ENCODE measurements at regions not wholly inside any gene's neighbourhood (a gene's known extent, or its start where the extent isn't known, plus 50 kb on each side); places are given as distances from the start of the nearest gene placed in this dataset.
"Not testable (repeated sequence)": the region's sequence is repeated elsewhere in the genome, so short reads cannot be mapped to it uniquely, and the experiment has no call there.

DNA sequence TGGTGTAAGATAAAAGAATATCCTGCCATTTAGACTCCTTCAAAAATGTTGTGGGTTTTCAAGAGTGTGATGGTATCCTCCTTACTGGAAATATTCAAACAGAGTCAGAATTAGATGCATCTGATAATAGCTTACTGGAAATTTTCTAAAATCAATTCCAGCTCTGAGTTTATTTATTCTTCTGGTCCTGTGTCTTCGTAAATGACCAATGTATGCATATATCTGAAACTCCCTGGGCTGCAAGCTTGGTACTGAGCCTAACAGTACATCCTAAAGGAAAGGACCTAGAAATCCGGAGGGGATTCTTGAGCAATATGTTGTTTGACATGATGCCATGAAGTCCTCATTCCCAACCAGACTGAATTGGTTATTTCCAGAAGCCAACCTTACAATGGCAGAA lies 130.4 kb downstream of the KCNE4 start:
- no peak for DNase-seq

DNA sequence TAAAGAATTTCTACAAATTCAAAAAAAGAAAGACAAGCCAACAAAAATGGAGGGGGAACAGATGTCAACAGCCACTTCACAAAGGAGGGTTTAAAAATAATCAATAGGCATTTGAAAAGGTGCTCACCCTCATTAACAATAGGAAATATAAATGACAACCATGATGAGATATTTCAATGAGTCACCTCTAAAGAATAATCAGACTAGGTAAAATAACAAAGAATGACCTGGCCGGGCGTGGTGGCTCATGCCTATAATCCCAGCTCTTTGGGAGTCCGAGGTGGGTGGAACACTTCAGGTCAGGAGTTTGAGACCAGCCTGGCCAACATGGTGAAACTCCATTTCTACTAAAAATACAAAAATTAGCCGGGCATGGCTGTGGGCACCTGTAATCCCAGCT lies 133.6 kb downstream of the KCNE4 start:
- no peak for DNase-seq

DNA sequence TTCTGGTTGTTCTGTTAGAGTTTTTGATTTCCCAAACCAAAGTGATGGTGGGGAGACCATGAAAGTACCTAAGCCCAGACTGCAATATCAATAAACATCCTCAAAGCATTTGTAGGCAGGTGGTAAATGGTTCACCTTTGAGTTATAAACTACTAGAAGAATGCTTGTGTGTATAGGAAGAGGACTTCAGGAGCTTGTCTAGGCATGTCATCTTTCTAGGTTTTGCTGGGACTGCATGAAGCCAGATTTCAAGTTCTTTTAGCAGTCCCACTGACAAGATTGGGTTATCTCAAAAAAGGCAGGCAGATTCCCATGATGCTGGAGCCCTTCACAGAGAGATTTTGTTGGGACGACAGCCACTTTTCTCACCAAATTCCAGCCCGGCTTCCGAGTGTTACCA lies 135.3 kb downstream of the KCNE4 start:
- DNase-seq: no peak

DNA sequence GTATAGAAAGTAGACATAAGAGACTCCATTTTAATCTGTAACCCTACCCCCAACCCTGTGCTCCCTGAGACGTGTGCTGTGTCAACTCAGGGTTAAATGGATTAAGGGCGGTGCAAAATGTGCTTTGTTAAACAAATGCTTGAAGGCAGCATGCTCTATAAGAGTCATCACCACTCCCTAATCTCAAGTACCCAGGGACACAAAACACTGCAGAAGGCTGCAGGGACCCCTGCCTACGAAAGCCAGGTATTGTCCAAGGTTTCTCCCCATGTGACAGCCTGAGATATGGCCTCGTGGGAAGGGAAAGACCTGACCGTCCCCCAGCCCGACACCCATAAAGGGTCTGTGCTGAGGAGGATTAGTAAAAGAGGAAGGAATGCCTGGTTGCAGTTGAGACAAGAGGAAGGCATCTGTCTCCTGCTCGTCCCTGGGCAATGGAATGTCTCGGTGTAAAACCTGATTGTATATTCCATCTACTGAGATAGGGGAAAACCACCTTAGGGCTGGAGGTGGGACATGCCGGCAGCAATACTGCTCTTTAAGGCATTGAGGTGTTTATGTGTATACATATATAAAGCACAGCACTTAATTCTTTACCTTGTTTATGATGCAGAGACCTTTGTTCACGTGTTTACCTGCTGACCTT lies 138.7 kb downstream of the KCNE4 start:
- not testable (repeated sequence) for DNase-seq

DNA sequence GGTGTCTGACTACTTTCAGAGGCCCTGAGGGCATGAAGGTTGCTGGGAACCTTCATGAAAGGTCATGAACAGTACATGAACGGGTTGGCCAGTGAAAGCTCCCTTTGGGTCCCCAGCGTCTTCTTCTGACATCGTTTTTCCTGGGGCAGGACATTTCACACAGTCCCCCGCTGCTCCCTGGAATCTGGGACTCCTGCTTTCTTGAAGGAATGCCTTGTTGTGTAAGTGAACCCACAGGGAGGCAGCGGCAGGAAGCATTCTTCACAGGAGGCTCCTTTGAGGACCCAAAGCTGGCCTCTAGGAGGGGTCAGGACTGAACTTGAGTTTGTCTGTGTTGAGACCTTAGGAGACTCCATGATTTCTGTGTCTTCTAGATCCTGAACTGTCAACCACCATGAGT lies 144.3 kb downstream of the KCNE4 start:
- DNase-seq: no peak

DNA sequence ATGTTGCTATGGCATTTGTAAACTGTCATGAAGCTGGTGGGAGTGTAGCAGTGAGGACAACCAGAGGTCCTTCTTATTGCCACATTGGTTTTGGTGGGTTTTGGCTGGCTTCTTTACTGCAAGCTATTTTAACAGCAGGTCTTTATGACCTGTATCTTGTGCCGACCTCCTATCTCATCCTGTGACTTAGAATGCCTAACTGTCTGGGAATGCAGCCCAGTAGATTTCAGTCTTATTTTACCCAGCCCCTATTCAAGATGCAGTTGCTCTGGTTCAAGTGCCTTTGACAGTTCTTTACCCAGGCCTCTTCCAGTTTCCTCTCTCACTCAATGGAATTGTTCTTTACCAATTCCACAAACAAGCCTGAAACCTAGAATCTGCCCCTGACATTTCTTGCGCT lies 145.1 kb downstream of the KCNE4 start:
- DNase-seq: no peak

DNA sequence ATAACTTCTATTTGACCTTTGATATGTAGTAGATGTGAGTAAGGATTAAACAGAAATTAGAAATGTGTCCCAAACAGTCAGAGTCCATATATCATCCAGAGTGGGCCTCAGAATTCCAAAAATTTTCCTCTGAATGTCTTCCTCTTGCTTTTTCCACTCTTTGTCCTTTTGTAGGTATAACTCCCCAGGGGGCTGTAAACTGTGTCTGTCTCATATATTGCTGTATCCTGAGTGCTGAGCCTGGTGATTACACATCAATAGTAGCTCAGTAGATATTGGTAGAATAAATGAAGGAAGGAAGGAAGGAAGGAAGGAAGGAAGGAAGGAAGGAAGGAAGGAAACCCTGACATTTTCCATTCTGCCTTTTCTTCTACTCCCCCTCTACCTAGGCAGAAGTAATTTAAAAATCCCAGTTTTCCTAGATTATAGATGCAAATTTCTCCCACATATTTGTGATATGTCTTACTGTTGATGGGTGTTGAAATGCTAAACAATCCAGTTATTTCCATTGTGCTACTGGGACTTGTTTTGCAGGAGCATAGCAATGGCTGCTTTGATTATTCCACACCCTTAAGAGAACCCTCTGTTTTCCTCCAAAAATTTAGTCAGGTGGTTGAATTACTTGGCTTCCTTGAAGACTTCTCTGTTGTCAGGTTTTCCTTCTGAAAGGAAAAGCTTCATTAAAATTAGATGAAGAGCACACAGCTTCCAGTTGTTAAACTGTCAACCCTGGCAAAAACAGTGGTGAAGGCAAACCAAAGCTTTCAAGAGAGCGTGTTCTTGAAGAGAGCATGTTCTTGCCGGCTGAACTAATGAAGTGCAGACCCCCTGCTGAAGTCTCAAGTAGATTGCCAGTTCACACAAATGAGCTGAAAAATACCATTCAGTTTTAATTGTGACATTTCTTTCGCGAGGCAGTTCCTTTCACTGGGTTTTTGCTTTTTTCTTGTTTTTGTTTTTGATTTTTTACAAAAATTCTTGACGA lies 147.8 kb downstream of the KCNE4 start:
- DNase-seq: no peak

DNA sequence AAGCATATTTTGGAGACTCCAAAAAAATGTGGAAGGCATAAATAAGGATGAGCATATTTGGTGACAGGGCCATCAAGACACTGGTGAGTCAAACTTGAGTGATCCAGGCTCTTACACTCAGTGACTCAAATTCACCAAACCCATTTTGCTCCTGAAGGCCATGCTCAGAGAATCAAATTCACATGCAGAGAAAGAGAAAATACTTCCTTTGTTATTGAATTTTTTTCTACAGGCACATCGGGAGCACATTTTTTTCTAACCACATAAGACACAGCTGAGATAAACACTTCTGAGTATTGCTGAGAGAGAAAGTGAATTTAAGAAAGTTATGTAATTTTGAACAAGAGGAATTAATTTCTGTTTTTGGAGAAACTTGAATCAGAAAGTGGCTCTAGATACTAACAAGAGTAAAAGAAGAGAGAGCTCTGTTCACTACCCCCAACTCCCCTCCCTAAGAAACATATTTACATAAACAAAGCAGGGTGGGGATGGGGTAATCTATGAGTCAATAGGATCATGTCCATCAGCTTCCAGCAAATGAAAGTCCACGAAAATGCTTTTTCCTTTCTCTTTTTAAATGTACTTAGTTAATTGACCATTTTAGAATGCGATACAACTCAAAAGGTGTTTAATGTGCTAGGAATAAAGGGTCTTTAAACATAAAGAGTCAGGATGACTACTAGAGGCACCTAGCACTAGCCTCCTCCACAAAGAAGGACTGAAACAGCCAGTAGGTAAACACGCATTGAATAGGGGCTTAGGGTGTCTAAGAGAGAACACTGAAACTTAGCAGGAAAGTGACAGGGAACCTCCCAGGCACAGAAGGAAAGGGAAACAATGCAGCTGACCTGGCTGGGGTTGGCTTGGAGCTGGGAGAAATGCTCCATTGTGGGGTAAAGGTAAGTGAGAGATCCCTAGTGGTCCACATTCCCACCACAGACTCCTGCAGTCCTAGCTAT lies 152.3 kb downstream of the KCNE4 start:
- no peak for DNase-seq

DNA sequence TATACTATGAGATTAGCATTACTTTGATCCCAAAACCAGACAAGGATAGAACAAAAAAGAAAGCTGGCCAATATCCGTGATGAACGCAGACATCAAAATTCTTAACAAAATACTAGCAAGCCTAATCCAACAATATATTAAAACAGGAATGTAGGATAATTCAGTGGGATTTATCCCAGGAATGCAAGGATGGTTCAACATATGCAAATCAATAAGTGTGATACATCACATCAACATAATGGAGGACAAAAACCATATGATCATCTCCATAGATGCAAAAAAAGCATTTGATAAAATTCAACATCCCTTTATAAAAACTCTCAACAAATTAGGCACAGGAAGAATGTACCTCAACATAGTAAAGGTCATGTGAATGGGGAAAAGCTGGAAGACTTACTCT lies 158.5 kb downstream of the KCNE4 start:
- DNase-seq: no peak

DNA sequence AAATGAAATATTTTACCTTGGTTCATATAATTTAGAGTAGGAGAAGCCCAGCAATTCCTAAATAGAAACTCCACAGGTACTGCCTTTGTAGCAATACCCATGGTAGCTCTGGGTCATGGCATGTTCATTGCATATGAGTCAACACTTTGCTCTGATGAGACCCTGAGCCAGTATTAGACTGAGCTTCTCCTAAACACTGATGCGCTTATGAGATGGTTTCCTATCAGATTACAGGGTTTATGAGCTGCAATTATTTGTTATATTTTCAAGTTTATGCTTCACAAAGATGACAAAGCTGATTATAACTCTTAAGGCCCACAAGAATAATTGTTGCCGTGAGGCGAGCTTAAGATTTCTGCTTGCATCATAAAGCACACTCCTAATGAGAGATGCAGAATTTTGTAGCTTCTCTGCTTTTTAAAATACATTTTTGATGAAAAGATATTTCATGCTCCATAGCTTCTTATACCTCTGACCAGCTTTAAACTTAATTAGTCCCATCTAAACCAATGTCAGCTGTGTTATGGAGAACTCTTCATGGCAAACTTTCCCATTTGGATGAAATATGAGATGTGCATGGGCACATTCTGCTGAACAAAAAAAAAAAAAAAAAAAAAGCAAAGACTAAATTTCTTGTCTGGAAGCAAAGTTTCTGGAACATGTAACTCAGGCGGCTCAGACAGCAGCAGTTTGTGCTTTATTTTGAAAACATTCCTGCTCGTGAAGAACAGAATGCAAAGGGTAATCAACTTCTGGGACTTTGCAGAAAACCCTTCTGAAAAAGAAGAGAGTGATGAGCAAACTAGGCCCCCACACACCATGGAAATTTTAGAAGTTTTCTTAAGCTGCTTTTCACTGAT lies 162.6 kb downstream of the KCNE4 start:
- no peak for DNase-seq

DNA sequence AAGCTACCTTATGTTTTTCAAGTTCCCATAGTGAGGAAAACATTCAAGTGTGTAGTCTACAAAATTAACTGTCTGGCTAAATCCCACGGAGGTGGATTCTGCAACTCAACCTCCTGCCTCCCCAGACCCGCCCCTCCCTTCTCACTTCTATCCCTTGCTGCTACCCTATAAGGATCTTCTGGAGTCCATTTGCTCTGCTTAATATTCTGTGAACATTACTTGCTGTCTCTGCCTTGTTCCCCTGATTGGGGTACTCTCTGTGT lies 163.2 kb downstream of the KCNE4 start:
- no peak for DNase-seq

DNA sequence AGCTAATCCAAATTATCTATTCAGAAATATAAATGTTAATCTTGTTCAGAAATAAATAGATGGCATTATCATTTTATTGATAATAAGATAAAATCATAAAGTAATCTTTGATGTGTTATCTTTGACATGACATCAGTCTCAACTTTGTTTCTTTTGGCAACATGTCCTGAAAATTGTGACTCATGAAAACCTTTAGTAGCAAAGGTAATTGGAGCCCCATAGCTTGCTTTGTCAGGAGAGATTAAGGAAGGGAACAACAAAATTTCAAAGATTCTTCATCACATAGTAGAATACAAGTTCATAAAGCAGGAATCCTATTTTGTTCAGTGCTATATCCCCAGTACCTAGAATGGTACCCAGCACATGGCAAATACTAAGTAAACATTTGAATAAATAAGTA lies 165.4 kb downstream of the KCNE4 start:
- DNase-seq: no peak

DNA sequence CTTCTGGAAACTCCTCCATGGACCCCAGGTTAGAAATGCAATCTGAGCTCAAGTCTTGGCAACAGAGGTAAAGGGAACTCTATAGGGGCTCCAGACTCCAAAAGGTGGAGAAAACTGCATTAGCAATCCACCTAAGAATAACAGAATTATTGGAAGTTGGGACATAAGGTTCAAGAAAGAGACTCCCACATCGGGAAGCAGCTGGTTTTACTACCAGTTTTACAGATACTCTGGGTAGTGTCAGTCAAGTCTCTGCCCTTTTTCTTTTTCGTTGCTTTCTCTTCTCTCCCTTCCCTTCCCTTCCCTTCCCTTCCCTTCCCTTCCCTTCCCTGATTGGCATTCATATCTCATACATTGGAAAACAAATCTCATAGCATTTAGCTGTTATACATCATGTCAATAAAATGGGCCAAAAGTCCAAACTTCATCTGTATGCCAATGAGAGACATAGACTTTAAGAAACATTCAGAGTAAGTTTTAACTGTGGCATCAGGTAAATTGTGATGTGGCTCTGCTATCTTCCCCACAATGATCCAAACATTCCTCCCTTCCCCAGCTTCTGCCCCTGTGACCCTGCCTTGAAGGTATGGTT lies 166.7 kb downstream of the KCNE4 start:
- no peak for DNase-seq

DNA sequence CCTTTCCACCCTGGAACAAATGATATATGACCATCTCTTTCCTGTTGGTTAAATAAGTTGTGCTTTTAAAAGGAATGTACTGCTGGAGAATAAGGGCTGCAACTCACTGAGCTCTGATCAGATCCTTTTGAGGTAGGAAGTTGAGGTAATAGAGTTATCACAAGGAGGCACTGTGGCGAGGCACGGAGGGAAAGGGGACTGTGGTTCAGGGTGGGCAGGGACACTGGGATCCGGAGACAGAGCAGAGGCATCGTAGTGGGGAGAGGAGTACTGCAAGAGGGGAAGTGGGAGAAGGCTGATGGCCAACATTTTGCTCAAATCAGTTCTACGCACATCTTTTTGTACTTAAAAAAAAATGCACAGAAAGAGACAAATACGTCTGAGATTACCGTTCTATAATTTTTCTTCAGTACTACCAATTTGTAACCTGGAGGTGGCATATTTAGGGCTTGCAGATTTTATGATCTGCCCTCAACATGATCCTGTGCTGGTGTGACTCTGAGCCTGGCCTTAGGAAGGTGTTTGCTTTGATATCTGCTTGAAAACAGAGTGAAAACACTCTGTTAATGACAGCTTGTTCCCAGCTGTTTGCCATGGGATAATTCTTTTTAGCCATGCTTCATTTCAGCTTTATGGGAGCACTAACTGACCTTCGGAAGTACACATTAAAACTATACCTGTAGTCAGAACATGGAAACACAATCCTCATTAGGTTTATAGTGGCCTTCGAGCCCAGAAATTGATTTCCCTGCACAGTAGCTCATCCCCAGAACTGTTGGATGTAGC lies 168.1 kb downstream of the KCNE4 start:
- no peak for DNase-seq

DNA sequence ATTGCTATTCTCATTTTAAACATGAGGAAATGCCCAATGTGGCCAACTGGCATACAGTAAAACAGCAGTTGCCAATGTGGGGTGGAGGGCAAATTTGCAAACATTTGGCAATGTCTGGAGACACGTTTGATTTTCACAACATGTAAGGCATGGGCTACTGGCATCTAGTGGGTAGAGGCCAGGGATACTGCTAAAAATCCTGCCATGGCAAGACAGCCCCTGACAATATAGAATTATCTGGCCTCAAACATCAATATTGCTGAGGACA lies 168.6 kb downstream of the KCNE4 start:
- DNase-seq: no peak

DNA sequence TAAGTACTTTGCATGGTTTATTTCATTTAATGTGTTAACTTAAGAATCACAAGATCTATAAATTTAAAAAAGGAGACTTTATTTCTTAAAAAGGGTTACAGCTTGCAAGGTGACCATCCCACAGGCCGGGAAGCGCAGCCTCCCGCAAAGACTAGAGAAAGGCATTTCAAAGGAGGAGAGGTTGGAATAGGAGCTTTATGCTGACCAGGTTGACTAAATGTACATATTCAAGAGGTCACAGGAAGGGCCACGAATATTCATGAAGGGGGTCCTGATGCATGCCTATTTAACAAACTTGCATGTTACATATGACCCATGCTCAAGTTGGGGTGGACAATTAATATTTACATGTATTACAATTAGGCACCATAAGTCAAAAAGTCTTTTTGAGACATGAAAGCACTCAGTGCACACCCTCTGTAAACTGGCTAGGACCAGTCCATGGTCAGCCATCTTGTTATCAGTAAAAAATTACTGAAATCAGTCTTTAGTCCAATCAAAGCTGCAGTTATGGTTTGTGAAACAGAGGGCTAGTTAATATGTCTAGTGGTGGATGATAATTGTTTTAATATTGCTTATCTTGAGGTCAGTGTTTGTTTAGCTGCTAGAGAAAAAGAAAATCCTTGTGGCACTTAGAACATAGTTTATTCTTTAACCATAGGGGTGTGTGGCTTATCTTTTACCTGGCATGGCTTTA lies 169.3 kb downstream of the KCNE4 start:
- no peak for DNase-seq

DNA sequence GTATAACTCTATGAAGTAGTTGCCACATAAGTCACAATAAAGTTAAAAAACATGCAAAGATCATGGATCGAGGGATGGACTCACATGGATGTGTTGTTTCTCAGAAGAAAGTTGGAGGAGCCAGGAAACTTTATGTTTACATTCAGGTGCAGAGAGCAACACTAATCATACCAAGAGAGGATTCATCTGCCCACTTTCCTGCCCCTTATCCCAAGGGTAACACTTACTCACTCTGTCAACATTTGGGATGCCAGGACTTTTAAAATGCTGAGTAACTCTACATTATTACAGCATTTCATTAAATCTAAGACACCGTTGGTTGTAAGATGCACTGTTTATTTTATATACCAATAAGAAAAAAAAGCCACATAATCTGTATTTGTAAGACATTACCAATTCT lies 170.4 kb downstream of the KCNE4 start:
- no peak for DNase-seq

DNA sequence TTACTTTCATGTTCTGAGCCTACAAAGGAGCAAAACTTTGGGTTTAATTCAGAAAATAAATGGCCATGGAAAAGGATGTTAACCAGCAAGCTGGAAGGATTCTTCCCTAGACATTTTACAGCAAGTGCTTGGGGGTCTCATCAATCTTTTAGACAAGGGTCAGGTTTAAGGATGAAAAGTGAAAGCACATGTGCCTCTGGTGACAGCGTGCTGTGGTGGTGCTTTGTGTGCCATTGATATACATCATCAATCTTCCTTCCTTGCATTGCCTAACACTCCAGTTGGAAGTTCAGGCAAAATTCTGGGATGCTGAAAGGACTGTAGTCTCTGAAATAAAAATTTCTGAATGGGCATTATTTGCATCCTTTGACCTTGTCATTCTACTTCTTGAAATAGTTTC lies 171.2 kb downstream of the KCNE4 start:
- DNase-seq: no peak

DNA sequence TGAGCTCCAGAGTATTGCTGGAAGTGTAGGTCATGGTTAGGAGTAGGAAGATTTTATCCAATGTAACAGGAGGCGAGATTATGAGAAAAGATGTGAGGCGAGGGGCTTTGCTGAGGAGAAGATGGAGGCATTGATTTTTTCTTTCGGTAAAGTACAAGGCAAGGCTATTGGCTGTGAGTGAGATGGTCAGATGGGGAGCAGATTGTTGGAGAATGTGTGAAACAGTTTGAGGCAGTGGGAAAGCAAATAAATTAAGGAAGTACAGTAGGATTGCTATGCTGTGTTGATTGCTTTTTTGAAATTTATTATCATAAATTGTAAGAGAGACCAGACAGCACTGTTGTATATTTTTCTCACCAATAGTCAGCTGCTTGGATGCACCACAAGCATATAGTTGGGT lies 173.3 kb downstream of the KCNE4 start:
- DNase-seq: no peak

DNA sequence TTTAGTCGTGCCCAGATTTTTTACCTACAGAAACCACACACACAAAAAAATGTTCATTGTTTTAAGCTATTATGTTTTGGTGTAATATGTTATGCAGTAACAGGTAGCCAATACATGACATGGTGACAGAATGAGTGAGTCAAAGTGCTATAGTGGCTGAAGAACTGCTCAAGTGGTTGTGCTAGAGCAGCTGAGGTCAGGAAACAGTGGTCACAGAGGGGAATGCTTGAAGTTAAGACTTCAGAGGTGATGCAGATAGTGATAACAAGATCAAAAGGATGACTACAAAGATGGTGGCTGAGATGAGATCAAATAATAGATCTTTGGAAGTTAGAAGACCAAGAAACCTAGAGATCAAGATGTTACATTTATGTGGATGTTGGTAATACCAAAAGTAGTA lies 174.3 kb downstream of the KCNE4 start:
- no peak for DNase-seq

DNA sequence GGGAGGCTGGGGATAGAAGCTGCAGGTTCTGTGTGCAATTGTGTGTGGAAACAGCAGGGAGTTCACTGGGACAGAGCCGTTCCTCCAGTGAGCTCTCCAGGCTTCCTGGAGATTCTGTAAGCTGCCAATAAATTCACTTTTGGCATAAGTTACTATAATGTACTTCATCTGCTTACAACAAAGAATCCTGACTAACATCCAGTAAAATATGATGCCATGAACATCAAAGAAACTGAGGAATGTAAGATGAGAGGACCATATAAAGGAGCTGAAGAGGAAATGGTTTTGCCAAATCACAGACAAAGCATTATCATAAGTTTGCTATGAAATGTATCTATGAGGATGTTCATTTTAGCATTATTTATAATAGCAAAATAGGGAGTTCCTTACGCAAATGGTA lies 175.3 kb downstream of the KCNE4 start:
- DNase-seq: no peak
